H1 (cell line): ENCODE measurements at regions not wholly inside any gene's neighbourhood (a gene's known extent, or its start where the extent isn't known, plus 50 kb on each side); places are given as distances from the start of the nearest gene placed in this dataset.

Source experiments
- CTCF ChIA-PET: fragments of 300-600 bp; sonication (Branson Sonifier 250); formaldehyde crosslinking; loops from one replicate; lab custom pipeline; 2021; ENCODE audit not compliant: partially characterized antibody; lab: Charles Lee
- POLR2A ChIA-PET: fragments of 300-600 bp; sonication (Branson Sonifier 250); formaldehyde crosslinking; loops from one replicate; lab custom pipeline; 2021; ENCODE audit warnings: inconsistent platforms; ENCODE audit not compliant: partially characterized antibody; lab: Charles Lee
- DNase-seq, 2 experiments: peaks; one replicate each; pipeline versions ENCODE4 v3.0.0 to v3.0.0-alpha.2; 2010 to 2022; ENCODE audit warnings: low spot score in 2 of 2, low read depth in 1 of 2, mixed read lengths in 1 of 2
- FAIRE-seq: peaks from 2 replicates; lab custom pipeline; 2011; peaks lifted over from hg19 to GRCh38; lab: Jason Lieb, UNC
- H2AFZ ChIP-seq: 2 replicates; pipeline ENCODE4 v1.8.1; 2012; ENCODE audit warnings: low read length, inconsistent platforms
- H2AK5ac ChIP-seq: 2 replicates; pipeline ENCODE4 v1.6.1; 2013; ENCODE audit warnings: low read depth, low read length
- H2BK120ac ChIP-seq: replicated peaks from 2 replicates; pipeline ENCODE3; 2013; ENCODE audit warnings: low read depth, low read length, inconsistent platforms
- H2BK12ac ChIP-seq: 2 replicates; pipeline ENCODE4 v1.6.1; 2013; ENCODE audit warnings: low read depth, low read length
- H2BK15ac ChIP-seq: 2 replicates; pipeline ENCODE4 v1.6.1; 2013; ENCODE audit warnings: low read length
- H2BK20ac ChIP-seq: 2 replicates; pipeline ENCODE4 v1.6.1; 2013; ENCODE audit warnings: low read length
- H2BK5ac ChIP-seq: 2 replicates; pipeline ENCODE4 v1.6.1; 2013; ENCODE audit warnings: low read depth, low read length
- H3K14ac ChIP-seq: 2 replicates; pipeline ENCODE4 v1.6.1; 2013; ENCODE audit warnings: inconsistent platforms; ENCODE audit not compliant: insufficient read length
- H3K18ac ChIP-seq: 2 replicates; pipeline ENCODE4 v1.6.1; 2013; ENCODE audit warnings: low read length; ENCODE audit errors: extremely low read depth
- H3K23ac ChIP-seq: 2 replicates; pipeline ENCODE4 v1.6.1; 2013; ENCODE audit warnings: inconsistent platforms; ENCODE audit not compliant: insufficient read length
- H3K23me2 ChIP-seq: 2 replicates; pipeline ENCODE4 v1.6.1; 2013; ENCODE audit warnings: low read depth, low read length
- H3K27ac ChIP-seq: 2 replicates; pipeline ENCODE4 v1.6.1; 2011; ENCODE audit warnings: low read depth, low read length, inconsistent platforms
- H3K27me3 ChIP-seq, 4 experiments: replicated peaks in 1 of 4; 1 replicate in 1 of 4; 2 replicates in 3 of 4; pipeline versions ENCODE4 v1.6.1 to v1.8.1; 2011 to 2013; ENCODE audit warnings: low read length in 3 of 4, mild to moderate bottlenecking in 3 of 4, inconsistent platforms in 2 of 4, mixed read lengths in 2 of 4, moderate library complexity in 1 of 4; ENCODE audit not compliant: control insufficient read depth in 3 of 4, insufficient read depth in 3 of 4; ENCODE audit errors: extremely low read depth in 1 of 4
- H3K36me3 ChIP-seq, 4 experiments: 2 replicates each; pipeline versions ENCODE4 v1.6.1 to v1.8.1; 2011 to 2013; ENCODE audit warnings: mild to moderate bottlenecking in 4 of 4, low read length in 3 of 4, moderate library complexity in 2 of 4, control low read depth in 1 of 4, inconsistent platforms in 1 of 4; ENCODE audit not compliant: insufficient read depth in 4 of 4, control insufficient read depth in 2 of 4
- H3K4ac ChIP-seq: replicated peaks from 2 replicates; pipeline ENCODE3; 2013; ENCODE audit warnings: low read length, low read depth, mixed read lengths, inconsistent platforms; ENCODE audit not compliant: insufficient read length
- H3K4me1 ChIP-seq, 4 experiments: replicated peaks in 1 of 4; 1 replicate in 1 of 4; 2 replicates in 3 of 4; pipeline versions ENCODE4 v1.6.1 to v1.8.1; 2011 to 2013; ENCODE audit warnings: low read length in 3 of 4, inconsistent platforms in 2 of 4, mixed read lengths in 1 of 4; ENCODE audit not compliant: insufficient read depth in 4 of 4, control insufficient read depth in 3 of 4
- H3K4me2 ChIP-seq, 2 experiments: 2 replicates each; pipeline versions ENCODE4 v1.6.1 to v1.8.1; 2011 to 2013; ENCODE audit warnings: low read depth in 2 of 2, low read length in 2 of 2, control low read depth in 1 of 2, inconsistent platforms in 1 of 2, mild to moderate bottlenecking in 1 of 2; ENCODE audit not compliant: insufficient read depth in 1 of 2
- H3K4me3 ChIP-seq, 4 experiments: fragments of 200-600, 300-600 bp in 1 of 4; sonication (generic), shearing (Covaris generic), sonication (Bioruptor Twin) in 1 of 4; 2 replicates each; pipeline versions ENCODE4 v1.5.1 to v1.8.1; 2011 to 2016; ENCODE audit warnings: low read length in 4 of 4, low read depth in 3 of 4, control low read depth in 2 of 4, inconsistent platforms in 2 of 4, mild to moderate bottlenecking in 2 of 4, mixed read lengths in 1 of 4, moderate library complexity in 1 of 4; ENCODE audit not compliant: insufficient read depth in 2 of 4; ENCODE audit errors: extremely low read depth in 1 of 4
- H3K56ac ChIP-seq: replicated peaks from 2 replicates; pipeline ENCODE3; 2013; ENCODE audit warnings: low read depth, mild to moderate bottlenecking, mixed read lengths, low read length, inconsistent platforms; ENCODE audit not compliant: insufficient read length
- H3K79me1 ChIP-seq: 2 replicates; pipeline ENCODE4 v1.6.1; 2013; ENCODE audit warnings: low read depth, low read length, control low read depth
- H3K79me2 ChIP-seq, 2 experiments: 2 replicates each; pipeline versions ENCODE4 v1.6.1 to v1.8.1; 2012 to 2013; ENCODE audit warnings: low read length in 2 of 2, mild to moderate bottlenecking in 2 of 2, inconsistent platforms in 1 of 2; ENCODE audit not compliant: insufficient read depth in 2 of 2, control insufficient read depth in 1 of 2
- H3K9ac ChIP-seq, 4 experiments: replicated peaks in 1 of 4; 1 replicate in 1 of 4; 2 replicates in 3 of 4; pipeline versions ENCODE4 v1.6.1 to v1.8.1; 2011 to 2013; ENCODE audit warnings: low read depth in 3 of 4, low read length in 3 of 4, control low read depth in 2 of 4, mild to moderate bottlenecking in 2 of 4, moderate library complexity in 2 of 4, inconsistent platforms in 1 of 4; ENCODE audit errors: extremely low read depth in 1 of 4
- H3K9me3 ChIP-seq, 2 experiments: 2 replicates each; pipeline versions ENCODE4 v1.6.1 to v1.8.1; 2012 to 2013; ENCODE audit warnings: mild to moderate bottlenecking in 2 of 2, moderate library complexity in 2 of 2, control low read depth in 1 of 2, inconsistent platforms in 1 of 2, low read depth in 1 of 2, low read length in 1 of 2, mixed read lengths in 1 of 2; ENCODE audit not compliant: insufficient read depth in 2 of 2
- H4K20me1 ChIP-seq, 2 experiments: replicated peaks in 1 of 2; 2 replicates each; pipeline versions ENCODE3 to v1.8.1; 2011 to 2013; ENCODE audit warnings: inconsistent platforms in 2 of 2, low read length in 2 of 2, mild to moderate bottlenecking in 1 of 2; ENCODE audit not compliant: insufficient read depth in 2 of 2, control insufficient read depth in 1 of 2
- H4K5ac ChIP-seq: 2 replicates; pipeline ENCODE4 v1.6.1; 2013; ENCODE audit warnings: low read length, low read depth, mixed read lengths, inconsistent platforms; ENCODE audit not compliant: insufficient read length
- H4K8ac ChIP-seq: 2 replicates; pipeline ENCODE4 v1.8.0; 2013; ENCODE audit warnings: mild to moderate bottlenecking, moderate library complexity, low read length, inconsistent platforms; ENCODE audit not compliant: insufficient read depth; ENCODE audit errors: extremely low read depth
- H4K91ac ChIP-seq: replicated peaks from 2 replicates; pipeline ENCODE3; 2013; ENCODE audit warnings: low read length, mixed read lengths, inconsistent platforms; ENCODE audit not compliant: insufficient read length
- ASH2L ChIP-seq: fragments of 200-600, 300-600 bp; sonication (generic); IDR thresholded peaks from one replicate; pipeline ENCODE4 v1.7.1; 2017; ENCODE audit warnings: low read length
- BRCA1 ChIP-seq: IDR thresholded peaks from 2 replicates; pipeline ENCODE4 v1.6.1; 2012; ENCODE audit warnings: low read depth, low read length, improper control_type of control experiment
- CEBPB ChIP-seq: IDR thresholded peaks from 2 replicates; pipeline ENCODE4 v1.6.1; 2012; ENCODE audit warnings: low read depth, low read length
- CHD2 ChIP-seq: IDR thresholded peaks from 2 replicates; pipeline ENCODE4 v1.6.1; 2012; ENCODE audit warnings: low read length, improper control_type of control experiment
- CTBP2 ChIP-seq: IDR thresholded peaks from 2 replicates; pipeline ENCODE4 v1.7.0; 2011; ENCODE audit warnings: borderline replicate concordance, mild to moderate bottlenecking, moderate library complexity, mixed read lengths, low read length; ENCODE audit not compliant: insufficient read depth, insufficient read length
- EP300 ChIP-seq, 2 experiments: IDR thresholded peaks; 1 replicate in 1 of 2; 2 replicates in 1 of 2; pipeline ENCODE4 v1.6.1; 2011 to 2012; ENCODE audit warnings: low read depth in 2 of 2, low read length in 2 of 2, mild to moderate bottlenecking in 2 of 2, borderline replicate concordance in 1 of 2, inconsistent platforms in 1 of 2, moderate library complexity in 1 of 2
- FOSL1 ChIP-seq: IDR thresholded peaks from 2 replicates; pipeline ENCODE4 v1.6.1; 2011; ENCODE audit warnings: mild to moderate bottlenecking, low read depth, low read length, moderate library complexity; ENCODE audit not compliant: insufficient read depth
- HDAC2 ChIP-seq, 2 experiments: fragments of 300-600 bp in 1 of 2; sonication (generic) in 1 of 2; IDR thresholded peaks; 2 replicates each; pipeline ENCODE4 v1.6.1; 2011 to 2012; ENCODE audit warnings: low read depth in 2 of 2, low read length in 2 of 2, mild to moderate bottlenecking in 2 of 2, moderate library complexity in 2 of 2, borderline replicate concordance in 1 of 2, inconsistent platforms in 1 of 2
- HDAC6 ChIP-seq: IDR thresholded peaks from one replicate; pipeline ENCODE4 v1.7.1; 2012; ENCODE audit warnings: low read depth, mild to moderate bottlenecking, inconsistent platforms, low read length, moderate library complexity
- MAX ChIP-seq: IDR thresholded peaks from 2 replicates; pipeline ENCODE4 v1.6.1; 2012; ENCODE audit warnings: inconsistent platforms
- NRF1 ChIP-seq: IDR thresholded peaks from 2 replicates; pipeline ENCODE4 v1.6.1; 2011; ENCODE audit warnings: mild to moderate bottlenecking, low read depth, low read length, improper control_type of control experiment
- POLR2AphosphoS5 ChIP-seq: IDR thresholded peaks from 2 replicates; pipeline ENCODE4 v1.6.1; 2011; ENCODE audit warnings: low read depth, low read length
- SP1 ChIP-seq: IDR thresholded peaks from 2 replicates; pipeline ENCODE4 v1.6.1; 2011; ENCODE audit warnings: low read depth, low read length
- SUZ12 ChIP-seq: fragments of 200-600 bp; sonication (generic); IDR thresholded peaks from 2 replicates; pipeline ENCODE4 v1.6.1; 2012; ENCODE audit warnings: mild to moderate bottlenecking, inconsistent platforms, low read length, moderate library complexity, mixed read lengths
- ZNF274 ChIP-seq: IDR thresholded peaks from 2 replicates; pipeline ENCODE4 v1.7.0; 2012; ENCODE audit warnings: low read length, borderline replicate concordance; ENCODE audit errors: extremely low read depth
- WGBS, 2 experiments: shearing (Covaris generic) in 1 of 2; methylation state at CpG; one replicate each; pipeline versions ENCODE4 v1.1.6 to v1.1.7; 2013 to 2015; ENCODE audit warnings: low lambda C conversion rate in 2 of 2, mixed read lengths in 2 of 2, inconsistent platforms in 1 of 2, low coverage in 1 of 2, missing lambda C conversion rate in 1 of 2; ENCODE audit not compliant: insufficient replicate concordance in 2 of 2, insufficient coverage in 1 of 2, insufficient read length in 1 of 2; ENCODE audit errors: extremely low coverage in 1 of 2, missing lambda C conversion rate in 1 of 2; 5-methylcytosine and 5-hydroxymethylcytosine counted together

DNA sequence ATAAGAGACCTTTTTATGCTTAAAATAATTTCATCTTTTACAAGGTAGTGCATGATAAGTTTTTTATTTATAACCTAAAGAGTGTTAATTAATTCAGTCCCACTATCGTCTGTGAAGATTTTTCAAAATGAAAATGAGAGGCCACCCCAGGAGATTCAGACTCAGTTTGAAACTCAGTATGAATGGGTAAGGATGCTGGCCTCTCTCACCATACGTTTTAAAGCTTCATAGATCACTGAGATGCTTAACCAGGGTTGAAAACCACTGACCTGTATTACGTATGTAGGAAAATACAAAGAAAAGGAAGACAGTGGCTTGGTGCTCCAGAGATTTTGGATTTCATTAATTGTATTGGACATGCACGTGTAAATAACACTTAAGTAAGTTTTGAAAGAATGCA, 278.7 kb downstream of the FSIP2 start:
- Histone ChIP-seq H3K79me2 (no peaks in the 10 kb centered on the region), H2BK12ac (no peak overlapping the region), H2BK20ac (no peak overlapping the region), H4K8ac (no peak overlapping the region), H3K4me3 (no peak overlapping the region), H3K27ac (no peak overlapping the region), H3K23me2 (no peaks in the 10 kb centered on the region), H4K91ac (no peak overlapping the region), H3K9me3 (0 out of 4 replicates have a peak, but pooled peaks cover 0 to 5% of the 10 kb centered on the region in 2 experiments), H2AFZ (no peak overlapping the region), H3K23ac (no peak overlapping the region), H3K4ac (no peak overlapping the region), H3K79me1 (no peaks in the 10 kb centered on the region), H3K56ac (no peak overlapping the region), H2AK5ac (no peak overlapping the region), H3K4me2 (no peak overlapping the region), H3K4me1 (no peaks in the 10 kb centered on the region), H4K5ac (no peak overlapping the region), H2BK5ac (no peak overlapping the region), H3K27me3 (no peaks in the 10 kb centered on the region), H2BK120ac (no peak overlapping the region), H3K9ac (no peak overlapping the region), H3K36me3 (no peaks in the 10 kb centered on the region; a peak in 1 of 8 replicates), H3K14ac (no peak overlapping the region), H3K18ac (no peak overlapping the region), H2BK15ac (no peak overlapping the region), H4K20me1 (no peaks in the 10 kb centered on the region)
- DNase-seq = no peak
- 89% methylated on average over 4 of the region's 4 CpGs; no CpG with 5 or more reads in 1 of the 2 experiments for WGBS, 2 experiments
- ChIA-PET POLR2A (no interaction called here), CTCF (interaction anchor here (1.3 kb wide), 1 partner anchor 25 kb away, joined by 3 read pairs; no protein-coding TSS in a partner anchor)
- FAIRE-seq = no peak
- TF ChIP-seq BRCA1 (no peak), HDAC2 (IDR thresholded peaks at IDR 0.05; ENCODE audit: borderline replicate concordance in 1 of 2, low read depth in 2 of 2, low read length in 2 of 2) (no peak), NRF1 (no peak), CEBPB (no peak), HDAC6 (no peak), SP1 (no peak), POLR2AphosphoS5 (no peak), CTBP2 (no peak), MAX (no peak), CHD2 (no peak), EP300 (IDR thresholded peaks at IDR 0.05; ENCODE audit: borderline replicate concordance in 1 of 2, low read depth in 2 of 2, low read length in 2 of 2) (no peak), ZNF274 (no peak), ASH2L (no peak), FOSL1 (no peak), SUZ12 (no peak)
